GM18873 (cell line): ENCODE measurements at regions not wholly inside any gene's neighbourhood (a gene's known extent, or its start where the extent isn't known, plus 50 kb on each side); places are given as distances from the start of the nearest gene placed in this dataset.
"Not testable (repeated sequence)": the region's sequence is repeated elsewhere in the genome, so short reads cannot be mapped to it uniquely, and the experiment has no call there.

Experiments used
- ATAC-seq: cut with Tn5 transposase; IDR thresholded peaks from one replicate; pipeline ENCODE4 v1.9.1; 2021; ENCODE audit warnings: mild to moderate bottlenecking, moderate library complexity, moderate number of reproducible peaks; ENCODE audit not compliant: unreplicated experiment, low FRiP score

GRCh38 chr3:24545887-24546286 lies 51.2 kb upstream of the THRB start:
- ATAC-seq = no peak

GRCh38 chr3:24548278-24548677 lies 53.6 kb upstream of the THRB start:
- ATAC-seq = no peak

- no peak for ATAC-seq
Measured at GRCh38 chr3:24550588-24550987, 55.9 kb upstream of the THRB start.

GRCh38 chr3:24551626-24552025 lies 57.0 kb upstream of the THRB start:
- no peak for ATAC-seq

- peak; percentile 82 for ATAC-seq
Measured at GRCh38 chr3:24562895-24563294, 68.2 kb upstream of the THRB start.

GRCh38 chr3:24565053-24565452 lies 70.4 kb upstream of the THRB start:
- ATAC-seq = no peak

GRCh38 chr3:24565656-24566055 lies 71.0 kb upstream of the THRB start:
- ATAC-seq = no peak

GRCh38 chr3:24566927-24567326 lies 72.3 kb upstream of the THRB start:
- ATAC-seq = no peak

GRCh38 chr3:24572409-24572808 lies 77.8 kb upstream of the THRB start:
- ATAC-seq = not testable (repeated sequence)

GRCh38 chr3:24573576-24573975 lies 78.9 kb upstream of the THRB start:
- no peak for ATAC-seq

- ATAC-seq = no peak
Measured at GRCh38 chr3:24578324-24578723, 83.7 kb upstream of the THRB start.

- ATAC-seq = no peak
Measured at GRCh38 chr3:24578951-24579421, 84.3 kb upstream of the THRB start.

GRCh38 chr3:24582431-24583403 lies 88.1 kb upstream of the THRB start:
- ATAC-seq = no peak

- ATAC-seq = no peak
Measured at GRCh38 chr3:24586920-24587319, 92.3 kb upstream of the THRB start.

- no peak for ATAC-seq
Measured at GRCh38 chr3:24588629-24589512, 94.2 kb upstream of the THRB start.

- no peak for ATAC-seq
Measured at GRCh38 chr3:24589513-24589851, 94.8 kb upstream of the THRB start.

GRCh38 chr3:24589931-24590880 lies 95.6 kb upstream of the THRB start:
- ATAC-seq = no peak

GRCh38 chr3:24591191-24591590 lies 96.5 kb upstream of the THRB start:
- ATAC-seq = no peak

GRCh38 chr3:24591661-24592555 lies 97.3 kb upstream of the THRB start:
- ATAC-seq = no peak
